Right lobe of liver (tissue), 6 donors: ENCODE measurements at regions not wholly inside any gene's neighbourhood (a gene's known extent, or its start where the extent isn't known, plus 50 kb on each side); places are given as distances from the start of the nearest gene placed in this dataset.

Source experiments
- ATAC-seq, 4 donors: fragments of 200-7000 bp; cut with Tn5 transposase; one replicate each; pipeline ENCODE4 v1.9.1; 2020; ENCODE audit warnings: mild to moderate bottlenecking in 4 of 4, moderate library complexity in 4 of 4
- DNase-seq, 3 donors: peaks; one replicate each; pipeline ENCODE4 v3.0.0-alpha.2; 2020
- H3K27ac ChIP-seq, 3 donors: fragments of 200-600 bp; one replicate each; pipeline ENCODE4 v1.8.0; 2022
- H3K27me3 ChIP-seq, 2 donors: fragments of 200-600 bp; one replicate each; pipeline ENCODE4 v1.8.0; 2022
- H3K36me3 ChIP-seq, 4 donors: fragments of 200-600 bp; sonication (generic) in 1 of 4; one replicate each; pipeline versions ENCODE4 v1.5.1 to v1.8.0; 2017 to 2022; ENCODE audit warnings: control low read depth in 1 of 4
- H3K4me1 ChIP-seq, 4 donors: fragments of 200-600 bp; sonication (generic) in 1 of 4; one replicate each; pipeline versions ENCODE4 v1.5.1 to v1.8.0; 2017 to 2022; ENCODE audit warnings: control low read depth in 1 of 4
- H3K4me3 ChIP-seq, 3 donors: fragments of 200-600 bp; one replicate each; pipeline ENCODE4 v1.8.0; 2022
- H3K9me3 ChIP-seq, 4 donors: fragments of 200-600 bp; sonication (generic) in 1 of 4; one replicate each; pipeline versions ENCODE4 v1.5.1 to v1.8.0; 2017 to 2022; ENCODE audit warnings: control low read depth in 1 of 4
- CTCF ChIP-seq, 4 donors: fragments of 200-600 bp in 3 of 4; fragments of 450-650 bp in 1 of 4; IDR thresholded peaks; one replicate each; pipeline versions ENCODE4 v1.5.1 to v1.8.0; 2016 to 2022; ENCODE audit warnings: antibody characterized with exemption in 4 of 4, mild to moderate bottlenecking in 2 of 4
- POLR2A ChIP-seq: fragments of 450-650 bp; IDR thresholded peaks from one replicate; pipeline ENCODE4 v1.6.1; 2017; ENCODE audit warnings: antibody characterized with exemption, mild to moderate bottlenecking
- WGBS: methylation state at CpG from one replicate; pipeline ENCODE4 v1.1.6; 2018; ENCODE audit warnings: low coverage, low lambda C conversion rate; ENCODE audit not compliant: insufficient coverage; ENCODE audit errors: missing lambda C conversion rate; 5-methylcytosine and 5-hydroxymethylcytosine counted together
- intact Hi-C, 2 donors: fragments of 100-400 bp; cut with DNase I; formaldehyde crosslinking; loops; one replicate each; pipeline versions ENCODE4 v1.11.2 to v1.14.1; 2022
- donor health status: DM: no; HTN: yes; CAD: no.
- donor health status: DM: no; HTN: no; CAD: no.
- donor health status: DM: no; HTN: no; CAD: no.
- donor health status: DM: no; HTN: yes; CAD: no.
- donor health status: DM: no; HTN: yes; CAD: no.

GRCh38 chr3:45337839-45338470 is 50.4 kb upstream of the LARS2 start:
- no peak for TF ChIP-seq CTCF (IDR thresholded peaks at IDR 0.05)
- TF ChIP-seq POLR2A, result no peak
- no peaks in the 10 kb centered on the region for H3K4me1 ChIP-seq

More at GRCh38 chr3:45337839-45338470, 50.4 kb upstream of the LARS2 start:
- intact Hi-C loops, result no loop called here
- ATAC-seq, result no peak
- no peak overlapping the region for H3K27ac ChIP-seq
- no peaks in the 10 kb centered on the region for H3K9me3 ChIP-seq
- H3K27me3 ChIP-seq, result no peaks in the 10 kb centered on the region
- H3K36me3 ChIP-seq, result no peaks in the 10 kb centered on the region
- no peak for DNase-seq
- H3K4me3 ChIP-seq, result no peak overlapping the region
- WGBS, result 65% methylated on average over 11 of the region's 12 CpGs
